Calu3 (cell line): ENCODE measurements at regions not wholly inside any gene's neighbourhood (a gene's known extent, or its start where the extent isn't known, plus 50 kb on each side); places are given as distances from the start of the nearest gene placed in this dataset.
"Not testable (repeated sequence)": the region's sequence is repeated elsewhere in the genome, so short reads cannot be mapped to it uniquely, and the experiment has no call there.

Experiments
- BruUV-seq: library from RNA; stranded (reverse); fragments of 400-500 nt; replicated peaks from 2 replicates; lab custom pipeline; 2021; lab: Mats Ljungman, UMichigan
- CTCF ChIA-PET: fragments of 300-600 bp; sonication (Branson Sonifier 250); formaldehyde crosslinking; loops from one replicate; lab custom pipeline; 2022; ENCODE audit warnings: antibody characterized with exemption; lab: Charles Lee
- DNase-seq: peaks from one replicate; pipeline ENCODE4 v3.0.0; 2022
- H3K27ac Mint-ChIP-seq: one replicate; pipeline ENCODE4 v1.8.0; 2022; ENCODE audit warnings: mixed read lengths; ENCODE audit not compliant: unreplicated experiment
- H3K27me3 Mint-ChIP-seq: one replicate; pipeline ENCODE4 v1.8.0; 2022; ENCODE audit warnings: mixed read lengths; ENCODE audit not compliant: unreplicated experiment
- H3K36me3 Mint-ChIP-seq: one replicate; pipeline ENCODE4 v1.8.0; 2022; ENCODE audit warnings: mild to moderate bottlenecking, moderate library complexity, mixed read lengths; ENCODE audit not compliant: insufficient read depth, unreplicated experiment
- H3K4me1 Mint-ChIP-seq: one replicate; pipeline ENCODE4 v1.8.0; 2022; ENCODE audit warnings: mild to moderate bottlenecking, low read depth, mixed read lengths; ENCODE audit not compliant: unreplicated experiment
- H3K4me3 Mint-ChIP-seq: one replicate; pipeline ENCODE4 v1.8.0; 2022; ENCODE audit warnings: mild to moderate bottlenecking, low read depth, moderate library complexity, mixed read lengths; ENCODE audit not compliant: unreplicated experiment
- H3K9me3 Mint-ChIP-seq: one replicate; pipeline ENCODE4 v1.8.0; 2022; ENCODE audit warnings: low read depth, mixed read lengths; ENCODE audit not compliant: unreplicated experiment
- intact Hi-C: fragments of 100-400 bp; cut with micrococcal nuclease; formaldehyde crosslinking; loops from one replicate; pipeline ENCODE4 v1.10.0; 2022; ENCODE audit not compliant: unreplicated experiment
- TF ChIP-seq, protein P1 (sequence below): fragments of 200-600 bp; IDR thresholded peaks from one replicate; pipeline ENCODE4 v1.8.0; 2022; ENCODE audit warnings: antibody characterized with exemption; ENCODE audit not compliant: unreplicated experiment

DNA sequence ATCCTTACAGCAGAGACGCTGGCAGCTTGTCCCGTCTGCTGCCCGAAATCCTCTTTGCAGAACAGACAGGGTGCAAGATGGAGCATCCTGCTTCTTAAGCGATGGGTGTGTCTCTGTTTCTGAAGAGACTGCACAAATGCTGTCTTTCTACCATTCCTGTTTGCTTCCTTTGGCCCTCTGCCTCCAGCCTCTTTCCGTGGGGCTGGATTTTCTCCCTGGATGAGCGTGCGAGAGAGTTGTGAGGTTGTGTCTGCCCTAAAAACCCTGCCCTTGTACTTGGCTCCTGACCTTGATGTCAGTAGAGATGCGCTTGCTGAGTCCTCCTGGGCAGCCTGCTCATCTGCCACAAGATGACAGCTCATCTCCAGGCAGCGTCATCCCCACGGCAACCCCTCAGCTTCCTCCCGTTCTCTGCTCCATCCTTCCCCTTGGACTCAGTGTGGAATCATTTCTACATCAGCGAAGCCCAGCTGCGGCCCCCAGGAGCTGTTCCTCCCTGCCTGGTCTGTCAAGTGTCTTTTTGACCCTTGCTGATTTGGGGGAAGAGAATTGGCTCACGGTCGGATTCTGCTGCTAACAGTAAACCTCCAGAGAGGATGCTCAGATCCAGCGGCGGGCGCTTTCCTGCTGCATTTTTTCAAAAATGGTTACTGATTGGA, 246.2 kb downstream of the ASMT start:
- no peaks in the 10 kb centered on the region for H3K27me3 Mint-ChIP-seq
- no peaks in the 10 kb centered on the region for H3K4me1 Mint-ChIP-seq
- CTCF ChIA-PET = no interaction called here
- intact Hi-C loops = no loop called here
- no TSS peak for BruUV-seq
- peaks cover 11% of the 10 kb centered on the region for H3K9me3 Mint-ChIP-seq
- no peaks in the 10 kb centered on the region for H3K36me3 Mint-ChIP-seq
- H3K27ac Mint-ChIP-seq = no peak overlapping the region
- no peak for DNase-seq
- H3K4me3 Mint-ChIP-seq = no peak overlapping the region
- TF ChIP-seq, protein P1, sequence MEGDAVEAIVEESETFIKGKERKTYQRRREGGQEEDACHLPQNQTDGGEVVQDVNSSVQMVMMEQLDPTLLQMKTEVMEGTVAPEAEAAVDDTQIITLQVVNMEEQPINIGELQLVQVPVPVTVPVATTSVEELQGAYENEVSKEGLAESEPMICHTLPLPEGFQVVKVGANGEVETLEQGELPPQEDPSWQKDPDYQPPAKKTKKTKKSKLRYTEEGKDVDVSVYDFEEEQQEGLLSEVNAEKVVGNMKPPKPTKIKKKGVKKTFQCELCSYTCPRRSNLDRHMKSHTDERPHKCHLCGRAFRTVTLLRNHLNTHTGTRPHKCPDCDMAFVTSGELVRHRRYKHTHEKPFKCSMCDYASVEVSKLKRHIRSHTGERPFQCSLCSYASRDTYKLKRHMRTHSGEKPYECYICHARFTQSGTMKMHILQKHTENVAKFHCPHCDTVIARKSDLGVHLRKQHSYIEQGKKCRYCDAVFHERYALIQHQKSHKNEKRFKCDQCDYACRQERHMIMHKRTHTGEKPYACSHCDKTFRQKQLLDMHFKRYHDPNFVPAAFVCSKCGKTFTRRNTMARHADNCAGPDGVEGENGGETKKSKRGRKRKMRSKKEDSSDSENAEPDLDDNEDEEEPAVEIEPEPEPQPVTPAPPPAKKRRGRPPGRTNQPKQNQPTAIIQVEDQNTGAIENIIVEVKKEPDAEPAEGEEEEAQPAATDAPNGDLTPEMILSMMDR = no peak

DNA sequence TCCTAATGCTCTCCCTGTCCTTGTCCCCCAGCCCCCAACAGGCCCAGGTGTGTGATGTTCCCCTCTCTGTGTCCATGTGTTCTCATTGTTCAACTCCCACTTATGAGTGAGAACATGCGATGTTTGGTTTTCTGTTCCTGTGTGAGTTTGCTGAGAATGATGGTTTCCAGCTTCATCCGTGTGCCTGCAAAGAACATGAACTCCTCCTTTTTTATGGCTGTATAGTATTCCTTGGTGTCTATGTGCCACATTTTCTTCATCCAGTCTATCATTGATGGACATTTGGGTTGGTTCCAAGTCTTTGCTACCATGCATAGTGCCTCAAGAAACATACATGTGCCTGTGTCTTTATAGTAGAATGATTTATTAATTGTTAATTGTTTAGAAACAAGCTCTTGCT, 249.1 kb downstream of the ASMT start:
- CTCF ChIA-PET, H3K9me3 Mint-ChIP-seq, H3K4me3 Mint-ChIP-seq, H3K4me1 Mint-ChIP-seq, DNase-seq, intact Hi-C loops, BruUV-seq, H3K36me3 Mint-ChIP-seq, H3K27ac Mint-ChIP-seq, H3K27me3 Mint-ChIP-seq: not testable (repeated sequence)

- H3K27me3 Mint-ChIP-seq = no peaks in the 10 kb centered on the region
- H3K4me1 Mint-ChIP-seq = no peaks in the 10 kb centered on the region
- H3K27ac Mint-ChIP-seq = no peak overlapping the region
- intact Hi-C loops = no loop called here
- H3K36me3 Mint-ChIP-seq = no peaks in the 10 kb centered on the region
- no peak overlapping the region for H3K4me3 Mint-ChIP-seq
- TF ChIP-seq, protein P1 = no peak
- BruUV-seq = no TSS peak
- CTCF ChIA-PET = no interaction called here
- no peak for DNase-seq
- H3K9me3 Mint-ChIP-seq = peaks cover 3% of the 10 kb centered on the region
Observed at GRCh38 chrX:1870421-1870820, 255.6 kb downstream of the ASMT start.

DNA sequence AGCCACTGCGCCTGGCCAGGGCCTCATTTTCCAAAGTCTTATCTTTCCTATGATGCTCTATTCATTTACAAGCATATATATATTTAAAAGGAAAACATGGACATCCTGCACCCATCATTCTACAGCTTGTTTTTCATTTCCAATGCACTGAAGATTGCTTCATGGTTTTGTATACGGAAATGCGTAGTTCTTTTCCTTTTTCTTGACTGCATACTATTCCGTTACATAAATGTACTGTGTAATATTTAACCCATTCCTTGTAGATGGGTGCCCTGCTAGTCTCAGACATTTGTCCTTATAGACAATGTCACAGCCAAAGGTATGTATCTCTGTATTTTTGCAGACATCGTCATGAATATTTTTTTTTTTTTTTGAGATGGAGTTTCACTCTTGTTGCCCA, 257.0 kb downstream of the ASMT start:
- BruUV-seq = no TSS peak

DNA sequence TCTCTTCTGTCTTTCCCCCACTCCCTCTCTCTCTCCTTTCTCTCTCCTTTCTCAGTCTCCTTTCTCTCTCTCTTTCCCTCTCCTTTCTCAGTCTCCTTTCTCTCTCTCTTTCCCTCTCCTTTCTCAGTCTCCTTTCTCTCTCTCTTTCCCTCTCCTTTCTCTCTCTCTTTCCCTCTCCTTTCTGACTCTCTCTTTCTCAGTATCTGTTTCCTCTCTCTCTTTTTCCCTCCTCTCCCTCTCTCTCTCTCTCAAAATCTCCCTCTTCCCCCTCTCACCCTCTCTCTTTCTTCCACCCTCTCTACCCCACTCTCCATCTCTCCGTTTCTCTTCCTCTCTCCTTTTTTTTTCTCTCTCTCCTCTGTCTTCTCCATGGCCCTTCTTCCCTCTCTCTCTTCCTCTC, 258.8 kb downstream of the ASMT start:
- CTCF ChIA-PET = no interaction called here
- H3K4me1 Mint-ChIP-seq = no peaks in the 10 kb centered on the region
- intact Hi-C loops = no loop called here
- H3K9me3 Mint-ChIP-seq = peaks cover 6% of the 10 kb centered on the region
- DNase-seq = no peak
- no peaks in the 10 kb centered on the region for H3K36me3 Mint-ChIP-seq
- TF ChIP-seq, protein P1 = no peak
- H3K27me3 Mint-ChIP-seq = no peaks in the 10 kb centered on the region
- no peak overlapping the region for H3K4me3 Mint-ChIP-seq
- H3K27ac Mint-ChIP-seq = no peak overlapping the region
- no TSS peak for BruUV-seq

More for the DNA sequence above, 257.0 kb downstream of the ASMT start:
- Mint-ChIP-seq H3K4me3 (no peak overlapping the region), H3K27me3 (no peaks in the 10 kb centered on the region), H3K36me3 (no peaks in the 10 kb centered on the region), H3K9me3 (peaks cover 3% of the 10 kb centered on the region), H3K4me1 (no peaks in the 10 kb centered on the region), H3K27ac (no peak overlapping the region)
- CTCF ChIA-PET = no interaction called here
- intact Hi-C loops = no loop called here
- no peak for DNase-seq
- TF ChIP-seq, protein P1 = no peak
